Stimulated activated CD8-positive, alpha-beta memory T cell treated with anti-CD3 and anti-CD28 coated beads, Interleukin-7, amount 100 ng/mL, for 48 hours (primary cell): ENCODE measurements at regions not wholly inside any gene's neighbourhood (a gene's known extent, or its start where the extent isn't known, plus 50 kb on each side); places are given as distances from the start of the nearest gene placed in this dataset.

ENCODE experiments used
- DNase-seq, 2 donors: peaks; one replicate each; pipeline ENCODE4 v3.0.0-alpha.2; 2020; ENCODE audit warnings: low read depth in 1 of 2; ENCODE audit errors: extremely low read depth in 1 of 2

DNA sequence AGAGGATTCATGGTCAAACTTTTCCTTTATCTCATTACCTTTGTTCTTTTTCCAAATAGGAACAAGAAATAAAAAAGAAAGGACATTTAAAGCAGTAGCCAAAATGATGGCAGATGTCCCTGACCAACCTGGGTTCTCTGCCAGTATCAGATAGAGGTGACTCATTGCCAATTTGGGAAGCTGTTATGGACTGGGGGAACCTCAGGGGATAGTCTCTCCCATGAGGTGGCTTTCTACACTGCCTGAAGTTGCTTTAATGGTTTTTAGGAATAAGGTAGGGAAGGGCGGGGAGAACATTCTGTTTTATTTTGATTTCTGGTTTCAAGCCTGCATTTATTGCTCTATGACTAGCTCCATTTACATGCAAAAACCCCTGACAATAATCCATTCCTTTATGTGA lies 457.9 kb upstream of the TPK1 start:
- DNase-seq = no peak

DNA sequence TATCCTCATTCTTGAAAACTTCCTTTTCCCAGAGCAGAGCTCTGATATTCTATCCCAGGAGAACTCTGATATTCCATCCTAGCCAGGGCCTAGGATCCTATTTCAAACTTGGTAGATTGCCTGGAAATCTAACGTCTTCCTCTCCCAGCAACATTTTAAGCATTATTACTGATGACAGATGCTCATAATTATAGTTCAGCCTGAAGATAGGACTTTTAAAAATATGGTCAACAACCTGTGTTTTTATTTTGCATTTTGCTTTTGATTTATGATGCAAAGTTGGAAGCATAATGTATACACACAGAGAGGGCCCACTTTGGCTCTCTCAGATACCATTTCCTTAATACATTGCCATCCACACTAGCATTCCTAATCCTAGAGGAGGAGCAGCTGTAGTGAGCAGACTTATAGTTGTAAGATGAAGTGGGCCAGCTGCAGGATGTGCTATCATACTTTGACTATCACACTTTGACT lies 457.4 kb upstream of the TPK1 start:
- no peak for DNase-seq

DNA sequence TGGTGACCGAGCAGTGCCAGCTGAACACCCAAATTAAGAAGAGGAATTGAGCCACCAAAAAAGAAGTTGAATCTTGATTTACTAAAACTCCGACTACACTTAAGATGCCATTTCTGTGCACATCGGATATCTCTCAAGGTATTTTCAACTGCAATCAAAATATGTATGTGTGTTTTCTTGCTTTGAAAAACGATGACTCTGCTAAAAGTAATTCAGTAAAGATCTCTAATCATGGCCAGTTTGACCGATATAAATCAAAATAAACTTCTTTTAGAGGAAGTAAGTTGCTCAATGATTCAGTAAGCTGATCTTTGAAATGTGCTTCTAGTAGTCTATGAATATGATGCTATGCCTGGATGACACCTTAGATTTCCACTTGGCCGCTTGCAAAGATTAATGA lies 453.5 kb upstream of the TPK1 start:
- no peak for DNase-seq

DNA sequence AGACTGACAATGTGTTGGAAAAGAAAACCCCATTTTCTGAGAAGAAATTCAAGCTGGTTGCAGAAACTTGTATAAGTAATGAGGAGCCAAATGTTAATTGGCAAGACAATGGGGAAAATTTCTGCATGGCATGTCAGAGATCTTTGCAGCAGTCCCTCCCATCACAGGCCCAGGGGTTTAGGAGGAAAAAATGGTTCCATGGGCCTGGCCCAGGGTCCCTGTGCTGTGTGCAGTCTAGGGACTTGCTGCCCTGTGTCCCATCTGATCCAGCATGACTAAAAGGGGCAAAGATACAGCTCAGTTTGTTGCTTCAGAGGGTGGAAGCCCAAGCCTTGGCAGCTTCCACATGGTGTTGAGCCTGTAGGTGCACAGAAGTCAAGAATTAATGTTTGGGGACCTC lies 440.3 kb upstream of the TPK1 start:
- no peak for DNase-seq

DNA sequence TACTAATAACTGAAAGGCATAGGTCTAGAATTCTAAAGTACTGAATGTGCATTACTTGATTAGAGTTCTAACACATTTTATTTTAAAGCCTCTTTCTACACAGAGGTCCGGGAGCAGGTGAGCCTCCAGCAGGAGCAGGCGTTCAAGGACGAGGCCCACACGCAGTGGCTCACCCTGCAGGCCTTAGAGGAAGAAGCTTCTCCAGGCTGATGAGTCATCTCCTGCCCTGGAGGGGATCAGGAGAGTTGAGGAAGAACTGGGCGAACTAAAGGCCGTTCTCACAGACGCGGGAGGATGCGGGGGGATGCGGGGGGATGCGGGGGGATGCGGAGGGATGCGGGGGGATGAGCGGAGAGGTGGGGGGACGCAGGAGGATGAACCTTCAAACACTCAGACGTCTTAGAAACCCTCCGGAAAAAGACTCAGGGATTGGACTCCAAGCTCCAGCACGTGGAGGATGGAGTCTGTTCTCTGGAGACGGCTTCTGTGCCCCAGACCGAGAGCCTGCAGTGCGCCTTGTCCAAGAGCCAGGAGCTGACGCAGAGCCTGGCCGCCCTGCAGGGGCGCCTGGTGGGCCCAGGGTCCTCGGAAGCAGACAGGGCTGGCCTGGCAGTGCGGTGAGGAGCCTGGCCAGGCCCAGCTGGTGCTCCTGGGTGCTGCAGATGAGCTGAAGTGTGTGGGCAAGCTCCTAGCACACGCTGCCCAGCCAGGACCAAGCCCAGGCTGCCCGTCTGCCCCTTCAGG lies 433.7 kb upstream of the TPK1 start:
- no peak for DNase-seq

DNA sequence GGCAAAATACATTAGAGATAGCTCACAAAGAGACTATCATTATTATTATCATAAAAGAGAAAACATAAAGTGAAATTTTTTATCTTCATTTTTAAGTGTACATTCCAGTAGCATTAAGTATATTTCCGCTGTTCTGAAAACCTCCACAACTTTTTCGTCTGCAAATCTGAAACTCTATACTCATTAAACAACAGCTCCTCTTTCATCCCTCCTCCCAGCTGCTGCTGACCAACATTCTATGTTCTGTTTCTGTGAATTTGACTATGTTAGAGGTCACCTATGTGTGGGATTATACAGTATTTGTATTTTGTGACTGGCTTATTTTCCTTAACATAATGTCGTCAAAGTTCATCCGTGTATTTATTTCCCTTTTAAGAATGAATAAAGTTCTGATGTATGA lies 429.3 kb upstream of the TPK1 start:
- DNase-seq = no peak

DNA sequence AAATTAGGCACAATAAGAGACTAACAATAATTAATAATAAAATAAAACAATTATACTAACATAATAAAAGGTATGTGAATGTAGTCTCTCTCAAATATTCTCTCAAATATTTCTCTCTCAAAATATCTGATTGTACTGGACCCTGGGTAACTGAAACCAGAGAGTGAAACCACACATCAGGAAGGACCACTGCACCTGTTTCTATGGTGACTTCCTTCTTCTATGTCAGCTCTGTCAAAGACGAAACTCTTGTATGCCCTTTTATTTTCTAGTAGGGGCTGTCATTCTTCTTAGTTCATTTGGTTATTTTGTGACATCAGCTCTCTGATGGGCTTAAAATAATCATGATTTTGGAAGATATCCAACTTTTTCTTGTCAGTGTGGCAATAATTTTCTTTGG lies 428.0 kb upstream of the TPK1 start:
- DNase-seq = no peak

DNA sequence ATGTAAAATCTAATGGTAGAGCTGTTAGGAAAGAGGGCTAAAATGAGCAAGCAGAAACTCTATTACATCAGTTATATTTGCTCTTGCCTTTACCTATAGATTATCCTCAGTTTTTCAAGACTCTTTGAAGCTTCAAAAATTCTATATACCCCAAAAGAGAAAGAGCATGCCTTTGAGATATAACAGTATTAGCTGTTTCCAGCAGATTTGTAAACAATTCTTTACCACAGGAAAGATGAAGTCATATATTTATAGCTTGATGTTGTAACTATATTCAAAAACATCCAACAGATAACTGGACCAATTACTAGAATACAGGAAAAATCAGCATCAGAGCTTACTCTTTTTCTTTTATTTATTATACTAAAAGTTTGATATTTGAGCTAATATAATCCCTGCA lies 416.2 kb upstream of the TPK1 start:
- no peak for DNase-seq

DNA sequence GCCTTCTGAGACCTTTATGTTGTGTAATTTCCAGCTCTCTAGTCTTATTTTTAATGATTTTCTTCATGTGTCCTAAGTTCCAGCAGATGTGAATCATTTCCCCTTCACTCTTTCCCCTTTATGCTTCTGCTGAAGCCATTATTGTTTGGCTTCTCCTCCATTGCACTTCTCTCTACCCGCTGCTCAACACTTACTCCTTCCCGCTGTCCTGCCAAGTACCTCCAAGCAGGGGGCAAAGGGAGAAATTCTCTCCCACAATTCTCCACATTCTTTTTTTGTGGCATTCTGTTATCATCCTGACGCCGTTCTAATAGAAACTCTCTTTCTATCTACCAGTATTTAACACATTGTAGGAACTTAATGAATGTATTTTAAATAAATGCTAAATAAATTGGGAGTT lies 388.9 kb upstream of the TPK1 start:
- no peak for DNase-seq

DNA sequence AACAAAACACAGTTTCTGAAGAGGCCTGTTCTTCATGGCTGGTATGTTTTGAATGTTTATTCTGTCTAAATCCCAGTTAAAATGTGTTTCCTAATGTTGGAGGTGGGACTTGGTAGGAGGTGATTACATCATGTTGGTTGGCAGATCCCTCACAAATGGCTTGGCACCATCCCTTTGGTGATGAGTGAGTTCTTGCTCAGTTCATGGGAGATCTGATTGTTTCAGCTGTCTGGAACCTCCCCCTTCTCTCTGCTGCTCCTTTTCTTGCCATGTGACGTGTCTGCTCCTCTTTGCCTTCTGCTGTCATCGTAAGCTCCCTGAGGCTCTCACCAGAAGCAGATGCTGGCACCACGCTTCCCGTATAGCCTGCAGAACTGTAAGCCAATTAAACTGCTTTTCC lies 383.6 kb upstream of the TPK1 start:
- DNase-seq = no peak

DNA sequence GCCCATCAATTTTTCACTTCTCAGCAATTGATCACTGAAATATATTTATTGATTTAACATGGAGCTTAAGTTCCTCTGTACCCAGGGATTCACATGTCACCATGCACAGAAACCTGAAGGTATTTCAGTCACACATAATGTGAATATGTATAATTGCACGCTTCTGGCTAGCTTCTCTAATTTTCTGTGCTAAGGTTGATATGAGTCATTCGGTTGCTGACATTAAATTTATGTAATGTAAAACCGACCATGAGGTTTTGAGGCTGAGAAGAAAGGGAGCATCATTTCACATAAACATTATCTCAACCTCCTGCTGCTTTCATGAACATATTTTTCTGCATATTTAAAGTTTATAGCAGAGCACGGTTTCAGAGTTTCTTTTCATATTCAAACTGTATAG lies 381.0 kb upstream of the TPK1 start:
- no peak for DNase-seq

DNA sequence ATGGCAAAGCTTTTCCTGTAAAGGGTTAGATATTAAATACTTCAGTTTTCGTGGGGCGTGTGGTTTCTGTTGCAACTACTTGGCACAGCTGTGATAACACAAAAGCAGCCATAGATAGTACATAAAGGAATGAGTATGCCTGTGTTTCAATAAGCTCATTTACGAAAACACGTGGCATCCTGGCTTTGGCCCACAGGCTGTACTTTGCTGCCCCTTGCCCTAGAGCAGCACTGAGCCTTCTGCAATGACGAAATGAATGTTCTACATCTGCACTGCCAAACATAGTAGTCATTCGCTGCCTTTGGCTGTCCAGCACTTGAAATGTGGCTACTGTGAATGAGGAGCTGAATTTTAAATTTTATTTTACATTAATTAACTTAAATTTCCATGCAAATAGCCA lies 376.2 kb upstream of the TPK1 start:
- DNase-seq = no peak

DNA sequence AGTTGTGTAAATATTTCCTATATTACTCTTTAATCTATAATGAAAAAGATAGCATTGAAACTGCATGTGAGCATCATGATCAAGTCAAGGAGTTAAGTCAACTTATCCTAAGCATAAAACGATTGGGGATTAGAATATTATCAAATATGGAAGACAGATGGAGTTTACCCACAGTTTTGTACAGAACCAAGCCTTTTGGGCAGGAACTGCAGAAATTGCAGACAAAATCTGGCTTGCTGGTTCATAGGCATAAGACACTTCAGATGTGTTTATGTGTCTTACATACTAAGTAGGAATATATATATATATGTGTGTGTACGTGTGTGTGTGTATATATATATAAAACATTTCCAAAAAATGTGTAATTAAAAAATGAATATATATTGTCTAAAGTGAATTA lies 375.4 kb upstream of the TPK1 start:
- no peak for DNase-seq

DNA sequence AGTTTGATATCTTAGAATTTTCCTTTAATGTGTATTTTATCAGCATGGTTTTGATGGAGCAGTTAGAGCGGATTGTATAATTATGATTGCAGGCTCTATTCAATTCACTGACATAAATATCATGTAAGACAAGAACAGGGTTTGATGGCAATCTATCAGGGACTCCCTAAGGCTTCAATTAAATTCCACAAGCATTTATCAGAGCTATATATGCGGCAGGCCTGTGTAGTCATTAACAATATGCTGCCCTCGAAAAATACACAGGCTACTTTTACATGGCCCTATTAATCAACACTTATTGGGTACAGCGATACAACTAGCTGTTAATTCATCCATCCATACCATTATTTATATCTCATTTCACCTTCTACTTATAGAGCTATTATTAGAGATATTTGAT lies 358.1 kb upstream of the TPK1 start:
- DNase-seq = no peak

DNA sequence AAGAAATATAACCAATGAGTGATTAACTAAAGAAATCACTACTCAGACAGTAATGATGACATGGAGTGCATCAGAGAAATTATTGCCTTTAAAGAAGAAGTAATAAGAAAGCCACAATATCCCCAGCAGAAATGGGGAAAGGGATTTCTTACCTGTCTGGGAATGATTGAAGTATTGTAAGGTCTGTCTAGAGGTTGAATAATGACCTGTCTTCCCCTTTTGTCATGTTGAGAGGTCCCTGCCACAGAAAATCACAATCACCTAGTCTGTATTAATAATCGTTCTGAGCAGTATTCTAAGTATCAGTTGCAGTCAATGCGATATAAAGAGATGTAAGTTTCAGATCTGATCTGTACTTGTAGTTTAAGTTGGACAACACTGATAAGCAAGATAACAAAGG lies 349.1 kb upstream of the TPK1 start:
- no peak for DNase-seq

DNA sequence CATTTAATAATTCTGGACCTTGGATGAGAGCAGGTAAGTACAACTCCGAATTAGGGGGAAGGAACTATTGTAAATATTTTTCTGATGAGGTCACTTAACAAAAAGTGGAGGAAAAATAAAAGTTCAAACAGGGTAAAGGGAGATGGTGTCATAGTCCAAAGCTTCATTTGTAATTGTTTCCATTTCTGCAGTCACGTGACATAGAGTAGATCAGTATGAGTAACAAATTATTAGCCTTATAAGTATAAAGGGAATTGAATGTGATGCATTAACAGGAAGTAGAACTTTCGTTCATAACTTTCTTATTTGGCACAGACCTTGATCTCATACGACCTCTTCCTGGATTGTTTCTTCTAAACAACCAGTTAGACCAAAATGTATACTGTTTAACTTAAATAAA lies 347.2 kb upstream of the TPK1 start:
- DNase-seq = no peak

DNA sequence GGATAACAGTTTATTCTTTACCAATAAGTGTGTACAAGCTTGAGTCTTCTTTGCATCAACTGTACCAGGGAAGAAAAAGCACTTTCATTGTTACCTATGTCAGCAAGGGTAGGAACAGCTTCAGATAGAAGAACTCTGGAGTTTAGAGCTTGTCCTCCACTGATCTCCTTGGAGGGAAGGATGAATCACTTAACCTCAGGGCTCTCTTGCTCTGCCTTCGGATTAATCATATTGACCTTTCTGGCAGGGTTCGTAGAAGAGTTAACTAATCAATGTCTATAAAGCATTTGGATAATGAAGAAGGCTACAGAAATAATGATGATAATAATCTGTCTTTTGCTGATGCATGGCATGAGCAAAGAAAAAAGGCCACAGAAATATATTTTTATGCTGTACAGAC lies 339.5 kb upstream of the TPK1 start:
- no peak for DNase-seq

DNA sequence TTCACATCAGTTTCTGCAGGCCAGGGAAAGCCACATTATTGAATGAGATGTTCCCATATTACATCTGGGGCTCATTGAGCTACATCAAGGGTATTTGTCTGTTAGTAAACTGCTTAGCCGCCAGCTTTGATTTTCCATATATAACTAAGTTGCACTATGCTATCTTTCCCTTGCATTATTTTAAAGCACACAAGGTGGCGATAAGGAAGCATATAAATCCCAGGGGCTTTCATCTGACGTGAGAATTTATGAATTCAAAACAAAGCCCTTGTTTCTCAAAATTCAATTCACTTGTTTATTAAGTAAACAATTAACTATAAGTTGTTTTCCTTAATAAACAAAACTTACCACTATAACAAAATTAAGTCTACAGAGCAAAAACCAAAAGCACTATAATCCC lies 334.1 kb upstream of the TPK1 start:
- no peak for DNase-seq

DNA sequence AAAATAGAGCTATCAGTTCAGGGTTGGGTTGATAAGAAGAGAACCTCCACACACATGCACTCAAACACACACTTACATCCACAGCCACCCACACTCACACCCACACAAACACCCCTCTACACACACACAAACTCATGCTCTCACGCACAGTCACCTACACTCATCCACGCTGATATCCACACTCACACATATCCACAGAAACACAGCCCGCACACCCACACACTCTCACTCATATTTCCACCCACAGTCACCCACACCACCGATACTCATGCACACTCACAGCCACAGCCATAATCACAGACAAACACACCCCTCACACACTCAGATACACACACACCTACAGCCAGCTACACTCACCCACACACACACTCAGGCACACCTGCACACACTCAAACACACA lies 333.0 kb upstream of the TPK1 start:
- no peak for DNase-seq

DNA sequence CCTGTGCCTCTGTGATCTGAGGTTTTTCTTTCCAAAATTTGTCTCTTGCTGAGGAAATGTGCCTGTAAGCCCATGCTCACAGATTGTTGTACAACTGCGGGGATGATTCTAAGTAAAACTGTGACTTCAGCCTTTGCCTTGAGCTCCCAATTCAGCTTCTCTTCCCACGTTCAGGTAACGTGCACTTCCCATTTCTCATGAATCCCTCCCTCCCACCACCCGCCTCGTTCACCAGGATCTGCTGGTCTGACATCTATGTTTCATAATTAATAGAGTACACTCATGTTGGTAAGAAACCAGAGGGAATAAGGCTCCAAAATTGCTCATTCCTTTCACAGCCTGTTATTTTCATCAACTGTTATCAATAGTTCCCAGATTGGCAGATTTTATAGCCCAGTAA lies 332.6 kb upstream of the TPK1 start:
- no peak for DNase-seq

DNA sequence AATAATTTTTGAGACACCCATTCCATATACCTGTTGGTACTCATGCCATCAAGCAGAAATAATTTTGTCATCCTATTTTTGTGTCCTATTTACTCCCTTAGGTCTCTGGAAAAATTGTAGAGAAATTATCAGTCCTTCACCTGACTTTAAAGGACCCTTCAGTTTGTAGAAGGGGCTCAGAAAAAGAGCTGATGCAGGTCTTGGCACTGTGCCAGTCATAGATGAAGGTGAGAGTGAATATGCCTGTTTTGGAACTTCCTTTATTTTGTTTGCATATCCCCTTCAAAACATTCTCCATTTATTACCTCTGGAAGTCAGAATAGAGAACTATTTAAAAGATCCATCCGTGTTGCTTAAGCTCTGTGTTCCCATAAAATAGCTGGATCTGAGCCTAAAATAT lies 321.0 kb upstream of the TPK1 start:
- no peak for DNase-seq

DNA sequence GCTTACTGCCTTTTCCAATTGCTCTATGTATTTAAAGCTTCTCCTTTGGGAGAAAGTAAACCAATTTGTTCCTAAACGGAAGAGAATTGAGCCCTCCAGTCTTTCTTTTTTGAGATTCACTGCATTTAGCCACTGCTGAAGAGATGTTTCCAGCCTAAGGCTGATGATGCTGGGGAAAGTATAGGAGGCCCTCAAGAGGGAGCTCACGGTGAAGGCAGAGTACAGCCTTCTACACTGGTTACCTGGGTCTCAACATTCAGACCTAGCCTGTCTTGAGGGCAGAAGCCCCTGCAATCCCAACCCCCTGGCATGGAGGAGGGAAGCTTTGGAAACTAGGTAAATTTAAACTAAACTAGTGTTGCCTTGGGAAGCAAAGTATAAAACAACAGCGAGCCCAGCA lies 316.7 kb upstream of the TPK1 start:
- no peak for DNase-seq

DNA sequence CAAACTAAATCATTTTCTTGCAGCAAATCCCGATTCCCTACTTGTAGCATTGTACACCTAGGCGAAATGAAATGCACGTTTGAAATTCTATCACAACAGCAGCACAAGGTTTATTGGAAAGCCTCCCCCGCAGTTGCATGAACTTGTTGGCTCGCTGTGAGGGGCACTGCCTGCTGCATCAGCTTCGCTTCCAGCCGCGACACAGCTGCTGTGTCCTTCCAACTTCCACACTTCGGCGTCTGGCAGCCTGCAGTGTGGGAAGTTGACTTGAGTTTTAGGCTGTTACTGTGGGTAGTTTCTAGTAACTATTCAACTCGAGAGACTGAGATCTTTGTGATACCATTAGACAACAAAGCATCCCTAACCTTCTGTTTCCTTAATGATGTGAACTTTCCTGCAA lies 315.8 kb upstream of the TPK1 start:
- no peak for DNase-seq
